WTC11 (cell line): ENCODE measurements at regions not wholly inside any gene's neighbourhood (a gene's known extent, or its start where the extent isn't known, plus 50 kb on each side); places are given as distances from the start of the nearest gene placed in this dataset.
A peak's percentile ranks its signal among the peaks of the same experiment; 100 is the strongest.

ENCODE experiments used
- ATAC-seq: fragments of 200-7000 bp; cut with Tn5 transposase; 2 replicates; pipeline ENCODE4 v1.10.0; 2021; ENCODE audit warnings: mild to moderate bottlenecking, moderate library complexity
- CTCF ChIA-PET: fragments of 300-600 bp; sonication (Branson Sonifier 250); formaldehyde crosslinking; loops from one replicate; lab custom pipeline; 2021; ENCODE audit warnings: antibody characterized with exemption; lab: Charles Lee
- POLR2A ChIA-PET: fragments of 350-600 bp; sonication (Branson Sonifier 250); formaldehyde crosslinking; loops from one replicate; lab custom pipeline; 2021; ENCODE audit warnings: antibody characterized with exemption; lab: Charles Lee
- DNase-seq: peaks from one replicate; pipeline ENCODE4 v3.0.0; 2021; ENCODE audit warnings: low spot score
- H3K27ac Mint-ChIP-seq: 2 replicates; pipeline ENCODE4 v1.8.0; 2021; ENCODE audit warnings: mixed read lengths
- H3K27me3 Mint-ChIP-seq: 2 replicates; pipeline ENCODE4 v1.8.0; 2021; ENCODE audit warnings: low read depth, mild to moderate bottlenecking, moderate library complexity, mixed read lengths
- H3K36me3 Mint-ChIP-seq: 2 replicates; pipeline ENCODE4 v1.8.0; 2021; ENCODE audit warnings: mixed read lengths
- H3K4me1 Mint-ChIP-seq: 2 replicates; pipeline ENCODE4 v1.8.0; 2022; ENCODE audit warnings: mixed read lengths
- H3K4me3 Mint-ChIP-seq: 2 replicates; pipeline ENCODE4 v1.8.0; 2021; ENCODE audit warnings: mild to moderate bottlenecking, moderate library complexity, mixed read lengths
- H3K9me3 Mint-ChIP-seq: 2 replicates; pipeline ENCODE4 v1.8.0; 2021; ENCODE audit warnings: mixed read lengths
- AR ChIP-seq: fragments of 250-450 bp; sonication (Bioruptor Pico); IDR thresholded peaks from 2 replicates; pipeline ENCODE4 v1.9.0; 2021; ENCODE audit warnings: mild to moderate bottlenecking
- E2F5 ChIP-seq: sonication (generic); formaldehyde crosslinking; IDR thresholded peaks from 2 replicates; pipeline ENCODE4 v1.8.1; 2022; ENCODE audit warnings: mild to moderate bottlenecking, moderate library complexity, missing genetic modification reagents
- ETV6 ChIP-seq: sonication (generic); formaldehyde crosslinking; IDR thresholded peaks from 2 replicates; pipeline ENCODE4 v1.8.1; 2022; ENCODE audit warnings: mild to moderate bottlenecking, missing genetic modification reagents
- FOXJ3 ChIP-seq: sonication (generic); formaldehyde crosslinking; IDR thresholded peaks from 2 replicates; pipeline ENCODE4 v1.9.0; 2021; ENCODE audit warnings: missing genetic modification reagents, mild to moderate bottlenecking, borderline replicate concordance
- GRHL2 ChIP-seq: fragments of 250-450 bp; sonication (Bioruptor Pico); IDR thresholded peaks from 2 replicates; pipeline ENCODE4 v1.8.0; 2022; ENCODE audit warnings: mild to moderate bottlenecking, moderate library complexity; ENCODE audit not compliant: insufficient replicate concordance, severe bottlenecking
- JUN ChIP-seq: sonication (generic); formaldehyde crosslinking; IDR thresholded peaks from 2 replicates; pipeline ENCODE4 v1.8.0; 2023; ENCODE audit warnings: mild to moderate bottlenecking, missing genetic modification reagents
- PREB ChIP-seq: sonication (generic); formaldehyde crosslinking; IDR thresholded peaks from 2 replicates; pipeline ENCODE4 v1.8.1; 2022; ENCODE audit warnings: mild to moderate bottlenecking, missing genetic modification reagents, moderate library complexity, borderline replicate concordance
- PRRX2 ChIP-seq: fragments of 250-450 bp; sonication (Bioruptor Pico); IDR thresholded peaks from 2 replicates; pipeline ENCODE4 v1.8.0; 2021; ENCODE audit warnings: mild to moderate bottlenecking
- RELA ChIP-seq: sonication (generic); formaldehyde crosslinking; IDR thresholded peaks from 2 replicates; pipeline ENCODE4 v1.8.1; 2022; ENCODE audit warnings: missing genetic modification reagents, mild to moderate bottlenecking, borderline replicate concordance
- SP1 ChIP-seq: sonication (generic); formaldehyde crosslinking; conservative IDR thresholded peaks from 2 replicates; pipeline ENCODE4 v1.8.1; 2022; ENCODE audit warnings: missing genetic modification reagents
- TEAD1 ChIP-seq: sonication (generic); formaldehyde crosslinking; IDR thresholded peaks from 2 replicates; pipeline ENCODE4 v1.8.0; 2022; ENCODE audit warnings: mild to moderate bottlenecking, missing genetic modification reagents
- TEAD4 ChIP-seq: sonication (generic); formaldehyde crosslinking; IDR thresholded peaks from 2 replicates; pipeline ENCODE4 v1.8.0; 2022; ENCODE audit warnings: mild to moderate bottlenecking, missing genetic modification reagents
- USF2 ChIP-seq: sonication (generic); formaldehyde crosslinking; IDR thresholded peaks from 2 replicates; pipeline ENCODE4 v1.8.1; 2023; ENCODE audit warnings: mild to moderate bottlenecking, missing genetic modification reagents, moderate library complexity
- ZMAT4 ChIP-seq: fragments of 250-450 bp; sonication (Bioruptor Pico); IDR thresholded peaks from 2 replicates; pipeline ENCODE4 v1.9.0; 2021; ENCODE audit warnings: mild to moderate bottlenecking
- ZNF121 ChIP-seq: sonication (generic); formaldehyde crosslinking; IDR thresholded peaks from 2 replicates; pipeline ENCODE4 v1.8.0; 2023; ENCODE audit warnings: missing genetic modification reagents
- ZNF138 ChIP-seq: sonication (generic); formaldehyde crosslinking; conservative IDR thresholded peaks from 2 replicates; pipeline ENCODE4 v1.8.1; 2022; ENCODE audit warnings: mild to moderate bottlenecking, moderate library complexity, missing genetic modification reagents
- ZNF317 ChIP-seq: sonication (generic); formaldehyde crosslinking; IDR thresholded peaks from 2 replicates; pipeline ENCODE4 v1.8.1; 2023; ENCODE audit warnings: low read depth, mild to moderate bottlenecking, moderate library complexity, missing genetic modification reagents, borderline replicate concordance
- ZNF396 ChIP-seq: fragments of 250-450 bp; sonication (Bioruptor Pico); IDR thresholded peaks from 2 replicates; pipeline ENCODE4 v1.8.0; 2021; ENCODE audit warnings: mild to moderate bottlenecking, moderate library complexity, borderline replicate concordance
- ZNF423 ChIP-seq: fragments of 250-450 bp; sonication (Bioruptor Pico); IDR thresholded peaks from 2 replicates; pipeline ENCODE4 v2.1.2; 2022; ENCODE audit warnings: mild to moderate bottlenecking, moderate library complexity

- TF ChIP-seq TEAD4 (CRISPR knock-in tag), result no peak
- TF ChIP-seq, all 79 proteins: peak for 0
- H3K27me3 Mint-ChIP-seq, result no peaks in the 10 kb centered on the region
- no peaks in the 10 kb centered on the region for H3K9me3 Mint-ChIP-seq
- CTCF ChIA-PET, result no interaction called here
- H3K4me1 Mint-ChIP-seq, result peaks cover 3% of the 10 kb centered on the region; the same call in 1 of the 2 replicates
- POLR2A ChIA-PET, result no interaction called here
- H3K4me3 Mint-ChIP-seq, result no peak overlapping the region
- no peak overlapping the region for H3K27ac Mint-ChIP-seq
- no peaks in the 10 kb centered on the region for H3K36me3 Mint-ChIP-seq
- DNase-seq (no peak), ATAC-seq (no peak)
These were observed 214.6 kb downstream of the TLE1 start for GRCh38 chr9:81474792-81475191.

GRCh38 chr9:81474125-81474524 lies 215.2 kb downstream of the TLE1 start:
- Mint-ChIP-seq H3K36me3 (no peaks in the 10 kb centered on the region), H3K4me3 (no peak overlapping the region), H3K9me3 (no peaks in the 10 kb centered on the region), H3K4me1 (peaks cover 3% of the 10 kb centered on the region; the same call in 1 of the 2 replicates), H3K27me3 (no peaks in the 10 kb centered on the region), H3K27ac (no peak overlapping the region)
- TF ChIP-seq SP1 (no peak), ZMAT4 (CRISPR knock-in tag) (no peak), AR (CRISPR knock-in tag) (no peak), JUN (CRISPR knock-in tag) (no peak), E2F5 (CRISPR knock-in tag) (no peak), PREB (CRISPR knock-in tag) (no peak), GRHL2 (CRISPR knock-in tag) (no peak), ZNF396 (CRISPR knock-in tag) (no peak), ETV6 (CRISPR knock-in tag) (no peak), RELA (no peak), ZNF317 (CRISPR knock-in tag) (no peak), ZNF423 (CRISPR knock-in tag) (no peak), FOXJ3 (CRISPR knock-in tag) (no peak), TEAD1 (no peak), ZNF138 (CRISPR knock-in tag) (no peak), ZNF121 (CRISPR knock-in tag) (no peak), PRRX2 (no peak)
- ATAC-seq, result no peak
- CTCF ChIA-PET, result no interaction called here
- DNase-seq, result no peak
- POLR2A ChIA-PET, result no interaction called here

GRCh38 chr9:81473708-81474107 lies 215.6 kb downstream of the TLE1 start:
- H3K27me3 Mint-ChIP-seq, result no peaks in the 10 kb centered on the region
- H3K4me3 Mint-ChIP-seq, result no peak overlapping the region
- H3K27ac Mint-ChIP-seq, result no peak overlapping the region
- H3K4me1 Mint-ChIP-seq, result peaks cover 3% of the 10 kb centered on the region; the same call in 1 of the 2 replicates
- TF ChIP-seq ZNF317 (CRISPR knock-in tag), result no peak
- TF ChIP-seq USF2 (CRISPR knock-in tag), result 0 out of 2 replicates have a peak, but pooled peaks have one; percentile 16
- TF ChIP-seq ZNF396 (CRISPR knock-in tag), result no peak
- POLR2A ChIA-PET, result no interaction called here
- no peaks in the 10 kb centered on the region for H3K9me3 Mint-ChIP-seq
- CTCF ChIA-PET, result no interaction called here
- no peak for DNase-seq
- no peak for ATAC-seq
- no peaks in the 10 kb centered on the region for H3K36me3 Mint-ChIP-seq
